HepG2 (cell line): ENCODE measurements at regions not wholly inside any gene's neighbourhood (a gene's known extent, or its start where the extent isn't known, plus 50 kb on each side); places are given as distances from the start of the nearest gene placed in this dataset.

Experiments used
- ATAC-seq: fragments of 200-7000 bp; cut with Tn5 transposase; 3 replicates; pipeline ENCODE4 v1.9.1; 2020; ENCODE audit warnings: mild to moderate bottlenecking, moderate library complexity
- BruUV-seq: library from RNA; stranded (reverse); fragments of 400-500 nt; replicated peaks from 2 replicates; lab custom pipeline; 2021; lab: Mats Ljungman, UMichigan
- CTCF ChIA-PET: fragments of 300-600 bp; formaldehyde crosslinking; extraction: SDS; loops from one replicate; lab custom pipeline; 2021; ENCODE audit warnings: low total read pairs, inconsistent platforms, low intra/inter-chr PET ratio; lab: Yijun Ruan, JAX
- POLR2A ChIA-PET: fragments of 350-600 bp; sonication (Branson Sonifier 250); formaldehyde crosslinking; loops from one replicate; lab custom pipeline; 2020; ENCODE audit warnings: antibody characterized with exemption, inconsistent platforms; lab: Yijun Ruan, JAX
- DNase-seq: peaks from one replicate; pipeline ENCODE4 v3.0.0-alpha.2; 2015; ENCODE audit warnings: low spot score
- FAIRE-seq: peaks from 3 replicates; lab custom pipeline; 2011; peaks lifted over from hg19 to GRCh38; lab: Jason Lieb, UNC
- H2AFZ ChIP-seq: one replicate; pipeline ENCODE4 v1.6.1; 2011; ENCODE audit warnings: low read length, inconsistent platforms
- H3K27ac ChIP-seq: fragments of 300-600 bp; 3 replicates; pipeline ENCODE4 v1.8.0; 2011; ENCODE audit warnings: mixed run types, mild to moderate bottlenecking, mixed read lengths, low read length, inconsistent platforms; ENCODE audit not compliant: insufficient read depth; ENCODE audit errors: extremely low read length
- H3K27me3 ChIP-seq, 2 experiments: fragments of 200-600 bp in 1 of 2; 2 replicates in 1 of 2; 3 replicates in 1 of 2; pipeline versions ENCODE4 v1.6.0 to v1.8.0; 2011; ENCODE audit warnings: low read length in 2 of 2, mild to moderate bottlenecking in 2 of 2, moderate library complexity in 2 of 2, inconsistent platforms in 1 of 2; ENCODE audit not compliant: insufficient read depth in 2 of 2, control insufficient read depth in 1 of 2
- H3K36me3 ChIP-seq, 2 experiments: fragments of 200-600 bp in 1 of 2; replicated peaks in 1 of 2; 2 replicates in 1 of 2; 3 replicates in 1 of 2; pipeline versions ENCODE4 v1.5.1 to v1.8.0; 2011; ENCODE audit warnings: low read length in 2 of 2, inconsistent platforms in 1 of 2; ENCODE audit not compliant: insufficient read depth in 2 of 2, control insufficient read depth in 1 of 2
- H3K4me1 ChIP-seq: 2 replicates; pipeline ENCODE4 v1.5.1; 2012; ENCODE audit warnings: low read length, inconsistent platforms; ENCODE audit not compliant: insufficient read depth
- H3K4me2 ChIP-seq: 2 replicates; pipeline ENCODE4 v1.6.0; 2011; ENCODE audit warnings: low read depth, low read length, inconsistent platforms
- H3K4me3 ChIP-seq, 3 experiments: fragments of 200-600 bp in 1 of 3; sonication (generic), shearing (Covaris generic) in 1 of 3; replicated peaks in 1 of 3; 2 replicates each; pipeline ENCODE4 v1.5.1; 2011 to 2016; ENCODE audit warnings: low read length in 3 of 3, inconsistent platforms in 2 of 3, low read depth in 2 of 3, mild to moderate bottlenecking in 2 of 3, control low read depth in 1 of 3, mixed read lengths in 1 of 3; ENCODE audit not compliant: insufficient read depth in 1 of 3
- H3K79me2 ChIP-seq: one replicate; pipeline ENCODE4 v1.6.1; 2011; ENCODE audit warnings: low read length, inconsistent platforms; ENCODE audit not compliant: insufficient read depth
- H3K9ac ChIP-seq: 2 replicates; pipeline ENCODE4 v1.6.0; 2011; ENCODE audit warnings: mild to moderate bottlenecking, low read depth, low read length, inconsistent platforms; ENCODE audit not compliant: insufficient read depth
- H3K9me3 ChIP-seq: 2 replicates; pipeline ENCODE4 v1.5.1; 2012; ENCODE audit warnings: mild to moderate bottlenecking, low read length
- H4K20me1 ChIP-seq: 2 replicates; pipeline ENCODE4 v1.6.0; 2011; ENCODE audit warnings: inconsistent platforms, mild to moderate bottlenecking, low read length, moderate library complexity; ENCODE audit not compliant: insufficient read depth
- CBFB ChIP-seq: sonication (generic); formaldehyde crosslinking; IDR thresholded peaks from 2 replicates; pipeline ENCODE4 v1.4.0; 2020; ENCODE audit warnings: missing genetic modification reagents
- GTF2F1 ChIP-seq: fragments of 150-350 bp; IDR thresholded peaks from 2 replicates; pipeline ENCODE4 v1.6.1; 2014; ENCODE audit warnings: low read length
- HMGA1 ChIP-seq: sonication (generic); formaldehyde crosslinking; conservative IDR thresholded peaks from 2 replicates; pipeline ENCODE4 v1.4.0; 2020; ENCODE audit warnings: missing genetic modification reagents
- MEIS1 ChIP-seq: sonication (generic); formaldehyde crosslinking; IDR thresholded peaks from 2 replicates; pipeline ENCODE4 v1.9.0; 2021; ENCODE audit warnings: mild to moderate bottlenecking, missing genetic modification reagents, moderate library complexity, borderline replicate concordance
- TP53 ChIP-seq: sonication (generic); formaldehyde crosslinking; conservative IDR thresholded peaks from 2 replicates; pipeline ENCODE4 v1.4.0; 2020; ENCODE audit warnings: missing genetic modification reagents
- ZFP1 ChIP-seq: IDR thresholded peaks from 2 replicates; pipeline ENCODE4 v1.6.1; 2016
- ZNF263 ChIP-seq: sonication (generic); formaldehyde crosslinking; IDR thresholded peaks from 2 replicates; pipeline ENCODE4 v1.4.0; 2020; ENCODE audit warnings: missing genetic modification reagents
- ZNF569 ChIP-seq: sonication (generic); formaldehyde crosslinking; IDR thresholded peaks from 2 replicates; pipeline ENCODE4 v1.5.0; 2020; ENCODE audit warnings: mild to moderate bottlenecking, missing genetic modification reagents, moderate library complexity, borderline replicate concordance
- ZNF703 ChIP-seq: sonication (generic); formaldehyde crosslinking; IDR thresholded peaks from 2 replicates; pipeline ENCODE4 v1.5.1; 2020; ENCODE audit warnings: missing genetic modification reagents, mild to moderate bottlenecking, moderate library complexity, borderline replicate concordance
- ZNF777 ChIP-seq: sonication (generic); formaldehyde crosslinking; IDR thresholded peaks from 2 replicates; pipeline ENCODE4 v1.4.0; 2020; ENCODE audit warnings: missing genetic modification reagents
- ZNF83 ChIP-seq: sonication (generic); formaldehyde crosslinking; IDR thresholded peaks from 2 replicates; pipeline ENCODE4 v1.4.0; 2020; ENCODE audit warnings: missing genetic modification reagents, mild to moderate bottlenecking, borderline replicate concordance
- WGBS: methylation state at CpG from one replicate; pipeline ENCODE4 v1.1.6; 2017; ENCODE audit warnings: low lambda C conversion rate; 5-methylcytosine and 5-hydroxymethylcytosine counted together
- in situ Hi-C: cut with HindIII; loops from 2 replicates; pipeline ENCODE4 v1.10.0; 2017; ENCODE audit warnings: low pct_unique_long_range_greater_than_20kb; ENCODE audit not compliant: extremely low pct_ligation_motif_present
- intact Hi-C: fragments of 100-400 bp; cut with micrococcal nuclease; formaldehyde crosslinking; loops from one replicate; pipeline ENCODE4 v1.10.0; 2022; ENCODE audit not compliant: unreplicated experiment
- TF ChIP-seq, protein P1 (sequence below): sonication (generic); formaldehyde crosslinking; IDR thresholded peaks from 2 replicates; pipeline ENCODE4 v1.8.0; 2023; ENCODE audit warnings: mild to moderate bottlenecking, missing genetic modification reagents

DNA sequence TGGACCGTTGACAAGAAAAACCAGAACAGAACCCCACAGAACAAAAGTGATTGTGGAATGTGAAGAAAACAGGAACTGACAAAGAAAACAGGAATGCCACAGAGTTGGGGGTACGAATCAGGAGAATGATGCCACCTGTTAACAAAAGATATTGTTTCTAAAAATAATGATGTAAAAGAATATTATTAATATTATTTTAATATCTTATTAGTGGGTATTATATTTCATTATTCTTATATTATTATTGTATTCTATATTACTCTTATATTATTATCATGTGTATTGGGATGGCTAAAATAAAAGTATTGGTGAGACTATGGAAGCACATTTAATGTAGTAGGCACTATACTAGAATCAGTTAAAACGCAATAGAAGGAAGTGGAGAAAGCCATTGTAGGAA, 659.0 kb upstream of the PCDH15 start:
- TF ChIP-seq ZFP1 (CRISPR knock-in tag) (no peak), ZNF263 (CRISPR knock-in tag) (no peak), ZNF569 (CRISPR knock-in tag) (no peak), MEIS1 (CRISPR knock-in tag) (no peak), ZNF83 (CRISPR knock-in tag) (no peak), HMGA1 (no peak), ZNF777 (CRISPR knock-in tag) (no peak), CBFB (CRISPR knock-in tag) (no peak), GTF2F1 (no peak), TP53 (no peak), ZNF703 (CRISPR knock-in tag) (no peak)
- TF ChIP-seq, protein P1, sequence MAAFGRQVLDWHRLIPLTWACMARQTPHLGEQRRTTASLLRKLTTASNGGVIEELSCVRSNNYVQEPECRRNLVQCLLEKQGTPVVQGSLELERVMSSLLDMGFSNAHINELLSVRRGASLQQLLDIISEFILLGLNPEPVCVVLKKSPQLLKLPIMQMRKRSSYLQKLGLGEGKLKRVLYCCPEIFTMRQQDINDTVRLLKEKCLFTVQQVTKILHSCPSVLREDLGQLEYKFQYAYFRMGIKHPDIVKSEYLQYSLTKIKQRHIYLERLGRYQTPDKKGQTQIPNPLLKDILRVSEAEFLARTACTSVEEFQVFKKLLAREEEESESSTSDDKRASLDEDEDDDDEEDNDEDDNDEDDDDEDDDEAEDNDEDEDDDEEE (CRISPR knock-in tag) = no peak
- Histone ChIP-seq H3K4me2 (no peak overlapping the region), H3K9ac (no peak overlapping the region), H3K4me1 (no peaks in the 10 kb centered on the region), H3K9me3 (no peaks in the 10 kb centered on the region), H3K79me2 (no peaks in the 10 kb centered on the region), H4K20me1 (no peaks in the 10 kb centered on the region), H3K27ac (no peak overlapping the region), H3K27me3 (no peaks in the 10 kb centered on the region), H2AFZ (no peak overlapping the region), H3K36me3 (no peaks in the 10 kb centered on the region), H3K4me3 (no peak overlapping the region)
- in situ Hi-C loops (no loop called here), intact Hi-C loops (no loop called here)
- 4% methylated on average over 3 of the region's 3 CpGs for WGBS
- ChIA-PET POLR2A (no interaction called here), CTCF (no interaction called here)
- no peak for FAIRE-seq
- no peak for ATAC-seq
- BruUV-seq = no TSS peak
- no peak for DNase-seq
